ENCODE measurements at regions not wholly inside any gene's neighbourhood (a gene's known extent, or its start where the extent isn't known, plus 50 kb on each side); places are given as distances from the start of the nearest gene placed in this dataset.
"Not testable (repeated sequence)": the region's sequence is repeated elsewhere in the genome, so short reads cannot be mapped to it uniquely, and the experiment has no call there.

DNA sequence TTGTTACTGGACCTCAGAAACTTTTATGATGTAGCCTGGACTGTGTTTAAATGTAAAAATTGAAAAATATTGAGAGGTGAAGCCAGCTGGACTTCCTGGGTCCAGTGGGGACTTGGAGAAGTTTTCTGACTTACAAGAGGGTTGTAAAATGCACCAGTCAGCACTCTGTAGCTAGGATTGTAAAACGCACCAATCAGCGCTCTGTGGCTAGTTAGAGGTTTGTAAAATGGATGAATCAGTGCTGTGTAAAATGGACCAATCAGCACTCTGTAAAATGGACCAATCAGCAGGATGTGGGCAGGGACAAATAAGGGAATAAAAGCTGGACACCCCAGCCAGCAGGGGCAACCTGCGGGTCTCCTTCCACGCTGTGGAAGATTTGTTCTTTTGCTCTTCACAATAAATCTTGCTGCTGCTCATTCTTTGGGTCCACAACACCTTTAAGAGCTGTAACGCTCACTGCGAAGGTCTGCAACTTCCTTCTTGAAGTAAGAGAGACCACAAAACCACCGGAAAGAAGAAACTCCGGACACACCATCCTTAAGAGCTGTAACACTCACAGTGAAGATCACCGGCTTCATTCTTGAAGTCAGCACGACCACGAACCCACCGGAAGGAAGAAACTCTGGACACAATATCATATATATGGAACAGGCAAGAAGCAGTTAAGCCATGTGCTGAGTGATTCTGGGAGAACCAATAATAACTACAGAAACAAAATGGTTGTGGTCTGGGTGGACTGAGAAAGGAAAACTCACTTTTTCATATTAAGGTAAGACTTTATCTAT, 201.3 kb downstream of the GABRG2 start:
- no peak overlapping the region for H3K27ac ChIP-seq (ENCODE audit: low read length)
- no peak overlapping the region for H3K4me3 ChIP-seq (ENCODE audit: low read length)
- H3K27me3 ChIP-seq (ENCODE audit: insufficient read depth, low read length) = no peaks in the 10 kb centered on the region
- no peaks in the 10 kb centered on the region; the same call in 1 of the 2 replicates for H3K4me1 ChIP-seq (ENCODE audit: insufficient read depth, low read length)
- H3K9ac ChIP-seq (ENCODE audit: low read depth, low read length) = no peak overlapping the region
- no peaks in the 10 kb centered on the region for H3K36me3 ChIP-seq (ENCODE audit: insufficient read depth, low read depth, low read length)
- no peaks in the 10 kb centered on the region for H3K9me3 ChIP-seq (ENCODE audit: insufficient read depth, low read depth, low read length)

DNA sequence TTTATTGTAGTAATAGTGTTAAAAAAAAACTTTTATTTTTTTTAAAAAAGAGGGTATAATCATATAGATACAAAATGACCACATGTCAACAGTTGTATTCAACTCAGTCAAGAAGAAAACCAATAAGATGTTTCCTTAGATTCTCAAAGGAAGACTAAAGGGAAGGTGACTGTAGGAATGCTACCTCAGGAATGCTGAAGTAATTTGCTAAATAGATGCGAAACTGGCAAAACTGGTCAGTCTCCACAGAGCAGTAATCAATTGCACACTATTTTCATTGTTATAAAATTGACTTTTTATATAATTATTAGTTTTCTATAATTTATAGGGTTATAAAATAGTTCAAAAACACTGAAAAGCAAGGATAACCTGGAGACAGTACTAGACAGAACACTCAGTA, 204.8 kb downstream of the GABRG2 start:
- no peak overlapping the region for H3K27ac ChIP-seq (ENCODE audit: low read length)
- H3K27me3 ChIP-seq (ENCODE audit: insufficient read depth, low read length) = no peaks in the 10 kb centered on the region
- H3K9me3 ChIP-seq (ENCODE audit: insufficient read depth, low read depth, low read length) = no peaks in the 10 kb centered on the region
- peaks cover 9% of the 10 kb centered on the region; the same call in 1 of the 2 replicates for H3K4me1 ChIP-seq (ENCODE audit: insufficient read depth, low read length)
- no peaks in the 10 kb centered on the region for H3K36me3 ChIP-seq (ENCODE audit: insufficient read depth, low read depth, low read length)
- H3K9ac ChIP-seq (ENCODE audit: low read depth, low read length) = no peak overlapping the region
- no peak overlapping the region for H3K4me3 ChIP-seq (ENCODE audit: low read length)

DNA sequence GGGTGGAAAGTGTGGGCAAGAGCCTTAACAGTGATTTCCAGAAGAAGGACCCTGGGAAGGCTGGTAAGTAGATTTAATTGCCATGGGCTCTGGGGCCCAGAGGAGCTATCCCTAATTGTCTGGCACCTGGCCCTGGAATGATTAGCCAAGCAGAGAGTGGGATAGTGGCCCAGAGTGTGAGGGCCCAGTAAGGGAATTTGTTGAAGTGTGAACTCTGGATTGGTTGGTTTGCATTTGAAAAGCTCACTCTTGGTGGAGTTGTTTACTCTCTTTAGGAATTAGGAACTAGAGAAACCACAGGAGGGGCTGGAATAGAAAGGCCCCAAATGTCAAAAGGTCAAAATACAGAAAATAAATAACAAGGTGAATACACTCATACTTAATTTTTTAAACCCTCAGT, 207.1 kb downstream of the GABRG2 start:
- peak overlapping the region; percentile 39; the same call in 1 of the 2 replicates for H3K4me3 ChIP-seq (ENCODE audit: low read length)
- no peaks in the 10 kb centered on the region for H3K9me3 ChIP-seq (ENCODE audit: insufficient read depth, low read depth, low read length)
- no peak overlapping the region for H3K27ac ChIP-seq (ENCODE audit: low read length)
- H3K4me1 ChIP-seq (ENCODE audit: insufficient read depth, low read length) = peaks cover 9% of the 10 kb centered on the region; the same call in 1 of the 2 replicates
- H3K27me3 ChIP-seq (ENCODE audit: insufficient read depth, low read length) = no peaks in the 10 kb centered on the region
- H3K9ac ChIP-seq (ENCODE audit: low read depth, low read length) = no peak overlapping the region; the same call in 1 of the 2 replicates
- H3K36me3 ChIP-seq (ENCODE audit: insufficient read depth, low read depth, low read length) = no peaks in the 10 kb centered on the region

DNA sequence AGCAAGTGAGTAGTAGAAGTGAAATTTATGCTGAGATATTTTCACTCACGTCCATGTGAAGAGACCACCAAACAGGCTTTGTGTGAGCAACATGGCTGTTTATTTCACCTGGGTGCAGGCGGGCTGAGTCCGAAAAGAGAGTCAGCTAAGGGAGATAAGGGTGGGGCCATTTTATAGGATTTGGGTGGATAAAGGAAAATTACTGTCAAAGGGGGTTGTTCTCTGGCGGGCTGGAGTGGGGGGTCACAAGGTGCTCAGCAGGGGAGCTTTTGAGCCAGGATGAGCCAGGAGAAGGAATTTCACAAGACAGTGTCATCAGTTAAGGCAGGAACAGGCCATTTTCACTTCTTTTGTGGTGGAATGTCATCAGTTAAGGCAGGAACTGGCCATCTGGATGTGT, 207.8 kb downstream of the GABRG2 start:
- H3K27me3 ChIP-seq (ENCODE audit: insufficient read depth, low read length); H3K9me3 ChIP-seq (ENCODE audit: insufficient read depth, low read depth, low read length); H3K4me1 ChIP-seq (ENCODE audit: insufficient read depth, low read length); H3K36me3 ChIP-seq (ENCODE audit: insufficient read depth, low read depth, low read length); H3K27ac ChIP-seq (ENCODE audit: low read length): not testable (repeated sequence)
- H3K9ac ChIP-seq (ENCODE audit: low read depth, low read length) = peak overlapping the region; percentile 30; the same call in 1 of the 2 replicates
- peak overlapping the region; percentile 39; the same call in 1 of the 2 replicates for H3K4me3 ChIP-seq (ENCODE audit: low read length)

DNA sequence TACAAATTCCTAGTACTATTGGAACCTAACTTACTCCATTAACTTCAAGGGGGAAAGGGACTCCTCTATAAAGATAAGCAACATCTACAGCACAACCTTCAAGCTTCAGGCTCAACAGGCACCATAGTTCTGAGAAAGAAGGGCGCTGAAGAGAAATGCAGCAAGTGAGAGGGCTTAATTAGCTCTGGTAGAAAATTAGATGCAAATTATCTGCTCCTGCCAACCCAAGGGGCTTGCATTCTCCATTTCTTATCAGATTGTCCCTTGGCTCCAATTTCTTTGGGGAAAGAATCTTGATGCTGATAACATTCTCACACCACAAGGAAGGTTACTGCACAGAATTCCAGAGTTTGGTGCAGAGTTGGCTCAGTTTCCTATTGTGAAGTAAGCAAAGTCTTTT, 214.6 kb downstream of the GABRG2 start:
- no peaks in the 10 kb centered on the region for H3K9me3 ChIP-seq (ENCODE audit: insufficient read depth, low read depth, low read length)
- no peaks in the 10 kb centered on the region for H3K36me3 ChIP-seq (ENCODE audit: insufficient read depth, low read depth, low read length)
- H3K4me1 ChIP-seq (ENCODE audit: insufficient read depth, low read length) = peaks cover 7% of the 10 kb centered on the region; the same call in 1 of the 2 replicates
- H3K4me3 ChIP-seq (ENCODE audit: low read length) = no peak overlapping the region
- no peak overlapping the region for H3K27ac ChIP-seq (ENCODE audit: low read length)
- no peak overlapping the region for H3K9ac ChIP-seq (ENCODE audit: low read depth, low read length)
- H3K27me3 ChIP-seq (ENCODE audit: insufficient read depth, low read length) = no peaks in the 10 kb centered on the region

DNA sequence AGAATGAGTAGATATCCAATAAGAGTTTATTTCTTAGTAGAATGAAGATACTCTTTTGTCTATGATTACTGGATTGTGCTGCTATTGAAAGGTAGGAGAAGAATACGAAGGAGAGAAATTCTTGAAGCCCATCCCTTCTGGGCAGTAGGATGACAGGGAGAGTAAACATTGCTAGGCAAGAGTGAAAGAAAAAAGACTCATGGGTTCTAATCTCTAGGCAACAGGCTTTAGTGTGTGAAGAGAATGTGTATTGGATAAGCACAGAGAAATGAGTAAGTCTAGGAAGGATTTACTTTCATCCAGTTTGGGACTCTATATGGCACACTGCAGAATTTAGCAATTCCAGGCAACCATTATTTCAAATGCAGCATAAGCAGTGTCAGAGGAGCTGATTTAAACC, 216.0 kb downstream of the GABRG2 start:
- H3K27me3 ChIP-seq (ENCODE audit: insufficient read depth, low read length) = no peaks in the 10 kb centered on the region
- no peak overlapping the region for H3K27ac ChIP-seq (ENCODE audit: low read length)

DNA sequence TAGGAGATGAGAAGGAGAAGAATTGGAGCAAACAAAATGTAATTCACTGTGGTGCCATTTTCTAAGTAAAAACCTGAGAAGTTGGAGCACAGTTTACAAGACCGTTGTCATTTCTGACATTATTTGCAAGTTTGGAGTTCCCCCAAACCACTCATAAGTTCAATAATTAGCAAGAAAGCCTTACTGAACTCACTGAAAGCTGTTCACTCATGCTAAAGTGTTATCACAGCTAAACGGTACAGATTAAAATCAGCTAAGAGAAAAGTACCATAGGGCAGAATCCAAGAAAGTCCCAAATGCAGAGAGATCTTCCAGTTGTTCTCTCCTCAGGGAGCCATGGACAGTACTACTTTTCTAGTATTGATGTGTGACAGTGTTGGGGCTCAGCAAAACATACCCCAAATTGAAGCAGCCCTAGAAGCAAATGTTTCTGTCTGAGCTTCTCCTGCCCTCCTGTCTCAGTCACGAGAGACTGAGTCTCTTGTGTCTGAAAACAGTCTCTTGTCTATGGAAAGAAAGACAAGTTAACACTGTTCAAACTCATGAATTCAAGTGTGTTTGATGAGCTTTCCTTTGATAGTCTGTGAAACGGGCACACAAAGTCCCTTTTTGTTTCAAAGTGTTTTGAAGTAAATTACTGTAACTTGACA, 221.2 kb downstream of the GABRG2 start:
- H3K9me3 ChIP-seq (ENCODE audit: insufficient read depth, low read depth, low read length) = no peaks in the 10 kb centered on the region
- no peak overlapping the region for H3K4me3 ChIP-seq (ENCODE audit: low read length)
- peaks cover 8% of the 10 kb centered on the region; the same call in 1 of the 2 replicates for H3K4me1 ChIP-seq (ENCODE audit: insufficient read depth, low read length)
- H3K9ac ChIP-seq (ENCODE audit: low read depth, low read length) = no peak overlapping the region
- H3K27me3 ChIP-seq (ENCODE audit: insufficient read depth, low read length) = no peaks in the 10 kb centered on the region
- H3K36me3 ChIP-seq (ENCODE audit: insufficient read depth, low read depth, low read length) = no peaks in the 10 kb centered on the region
- H3K27ac ChIP-seq (ENCODE audit: low read length) = no peak overlapping the region

More for the DNA sequence above, 216.0 kb downstream of the GABRG2 start:
- no peaks in the 10 kb centered on the region for H3K9me3 ChIP-seq (ENCODE audit: insufficient read depth, low read depth, low read length)
- H3K4me1 ChIP-seq (ENCODE audit: insufficient read depth, low read length) = peaks cover 8% of the 10 kb centered on the region; the same call in 1 of the 2 replicates
- H3K36me3 ChIP-seq (ENCODE audit: insufficient read depth, low read depth, low read length) = no peaks in the 10 kb centered on the region
- no peak overlapping the region for H3K9ac ChIP-seq (ENCODE audit: low read depth, low read length)
- no peak overlapping the region for H3K4me3 ChIP-seq (ENCODE audit: low read length)

DNA sequence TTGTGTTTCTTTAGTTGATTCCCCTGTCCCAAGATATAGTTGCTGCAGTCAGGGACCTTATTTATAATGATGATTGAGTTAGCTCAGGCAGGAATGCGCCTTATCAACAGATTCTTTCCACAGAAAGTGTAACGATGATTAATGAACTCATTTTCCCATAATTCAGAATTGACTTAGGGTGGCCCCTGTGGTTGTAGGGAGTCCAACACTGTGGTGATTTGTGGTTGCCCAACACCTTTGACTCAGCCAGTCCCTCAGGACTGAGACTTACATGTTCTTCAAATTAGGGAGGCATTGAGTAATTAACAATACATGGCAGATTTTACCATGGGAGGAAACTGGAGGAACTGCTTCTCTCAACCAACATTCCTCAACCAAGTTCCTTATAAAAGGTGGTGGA, 221.9 kb downstream of the GABRG2 start:
- no peaks in the 10 kb centered on the region for H3K27me3 ChIP-seq (ENCODE audit: insufficient read depth, low read length)
- H3K9ac ChIP-seq (ENCODE audit: low read depth, low read length) = no peak overlapping the region
- no peaks in the 10 kb centered on the region for H3K36me3 ChIP-seq (ENCODE audit: insufficient read depth, low read depth, low read length)
- H3K4me1 ChIP-seq (ENCODE audit: insufficient read depth, low read length) = peaks cover 8% of the 10 kb centered on the region; the same call in 1 of the 2 replicates
- no peak overlapping the region for H3K27ac ChIP-seq (ENCODE audit: low read length)
- no peaks in the 10 kb centered on the region for H3K9me3 ChIP-seq (ENCODE audit: insufficient read depth, low read depth, low read length)
- no peak overlapping the region for H3K4me3 ChIP-seq (ENCODE audit: low read length)

DNA sequence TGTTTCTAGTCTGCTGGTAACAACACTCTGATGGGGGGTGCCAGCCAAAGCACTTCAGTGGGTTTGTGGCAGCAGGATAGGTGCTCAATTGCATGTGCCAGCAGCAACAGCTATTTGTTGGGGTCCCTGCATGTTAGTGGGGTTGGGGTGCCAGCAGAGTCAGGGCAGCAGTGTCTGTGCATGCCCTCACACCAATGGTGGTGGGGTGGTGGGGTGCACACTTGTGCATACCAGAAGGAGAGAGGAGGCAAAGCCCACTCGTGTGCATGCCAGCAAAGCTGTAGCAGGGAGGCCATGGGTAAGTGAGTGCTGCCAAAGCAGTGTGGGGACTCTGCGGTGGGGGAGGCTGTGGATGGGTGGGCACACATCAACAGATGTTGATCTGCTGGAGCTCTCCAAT, 232.2 kb downstream of the GABRG2 start:
- Histone ChIP-seq H3K4me1 (ENCODE audit: insufficient read depth, low read length) (no peaks in the 10 kb centered on the region), H3K27me3 (ENCODE audit: insufficient read depth, low read length) (no peaks in the 10 kb centered on the region), H3K9ac (ENCODE audit: low read depth, low read length) (no peak overlapping the region), H3K36me3 (ENCODE audit: insufficient read depth, low read depth, low read length) (no peaks in the 10 kb centered on the region), H3K9me3 (ENCODE audit: insufficient read depth, low read depth, low read length) (no peaks in the 10 kb centered on the region), H3K4me3 (ENCODE audit: low read length) (no peak overlapping the region), H3K27ac (ENCODE audit: low read length) (no peak overlapping the region)

DNA sequence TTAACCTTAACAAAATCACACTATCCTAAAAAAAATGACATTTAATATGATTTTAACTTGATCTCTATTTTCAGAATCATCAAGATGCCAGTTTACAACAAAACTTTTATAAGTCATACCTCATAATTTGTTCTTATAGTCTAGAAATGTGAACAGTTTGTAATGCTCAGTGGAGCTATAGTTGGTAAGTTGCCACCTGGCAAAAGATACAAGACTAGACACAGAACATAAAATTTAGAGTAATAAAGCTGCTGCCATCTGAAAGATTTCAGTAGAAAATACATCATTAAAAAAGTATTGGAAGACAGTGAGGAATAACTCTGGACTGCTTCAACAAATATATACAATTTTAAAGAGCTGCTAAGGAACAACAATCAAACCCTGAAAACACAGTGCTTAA, 233.8 kb downstream of the GABRG2 start:
- no peaks in the 10 kb centered on the region for H3K9me3 ChIP-seq (ENCODE audit: insufficient read depth, low read depth, low read length)
- no peaks in the 10 kb centered on the region for H3K27me3 ChIP-seq (ENCODE audit: insufficient read depth, low read length)
- H3K4me3 ChIP-seq (ENCODE audit: low read length) = no peak overlapping the region

DNA sequence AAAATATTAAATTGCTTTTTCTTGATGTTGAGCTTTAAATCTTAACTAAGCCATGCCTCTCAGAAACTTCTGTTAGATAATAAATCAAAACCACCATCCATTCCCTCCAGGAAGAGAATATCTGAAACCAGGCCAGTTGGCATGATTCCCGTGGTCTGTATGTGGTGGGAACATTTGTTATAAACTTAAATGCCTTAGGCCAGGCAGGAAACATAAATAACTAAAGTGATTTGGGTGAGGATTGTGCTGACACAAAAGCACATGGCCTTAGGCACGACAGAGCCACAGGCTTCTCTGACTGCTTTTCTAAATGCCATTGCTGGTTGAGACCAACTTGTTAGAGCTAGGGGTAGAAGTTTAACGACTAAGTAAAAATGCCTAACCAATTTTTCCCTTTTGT, 255.9 kb downstream of the GABRG2 start:
- Histone ChIP-seq H3K4me1 (ENCODE audit: insufficient read depth, low read length) (no peaks in the 10 kb centered on the region; the same call in 1 of the 2 replicates), H3K27ac (ENCODE audit: low read length) (no peak overlapping the region), H3K9me3 (ENCODE audit: insufficient read depth, low read depth, low read length) (no peaks in the 10 kb centered on the region), H3K36me3 (ENCODE audit: insufficient read depth, low read depth, low read length) (no peaks in the 10 kb centered on the region), H3K4me3 (ENCODE audit: low read length) (no peak overlapping the region), H3K9ac (ENCODE audit: low read depth, low read length) (no peak overlapping the region), H3K27me3 (ENCODE audit: insufficient read depth, low read length) (no peaks in the 10 kb centered on the region)

More for the DNA sequence above, 233.8 kb downstream of the GABRG2 start:
- Histone ChIP-seq H3K27ac (ENCODE audit: low read length) (no peak overlapping the region), H3K4me1 (ENCODE audit: insufficient read depth, low read length) (no peaks in the 10 kb centered on the region), H3K36me3 (ENCODE audit: insufficient read depth, low read depth, low read length) (no peaks in the 10 kb centered on the region), H3K9ac (ENCODE audit: low read depth, low read length) (no peak overlapping the region)

DNA sequence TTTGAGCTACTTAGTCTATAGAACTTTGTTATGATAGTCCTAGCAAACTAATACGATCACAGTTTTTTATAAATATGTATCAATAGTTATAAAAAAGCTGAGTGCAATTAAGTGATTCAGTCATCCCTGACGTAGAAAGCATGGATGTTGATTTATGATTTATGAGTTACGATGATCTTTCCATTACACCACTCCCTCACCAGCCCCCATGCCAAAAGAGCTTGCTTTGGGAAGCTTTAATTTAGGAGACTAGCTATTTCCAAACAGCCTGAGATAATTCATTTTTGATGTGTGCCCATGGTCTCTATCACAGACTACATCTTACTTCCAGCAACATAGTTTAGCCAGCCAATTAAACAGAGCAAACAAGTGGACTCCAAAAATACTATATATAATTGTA, 256.8 kb downstream of the GABRG2 start:
- H3K4me1 ChIP-seq (ENCODE audit: insufficient read depth, low read length) = no peaks in the 10 kb centered on the region; the same call in 1 of the 2 replicates
- H3K9me3 ChIP-seq (ENCODE audit: insufficient read depth, low read depth, low read length) = no peaks in the 10 kb centered on the region
- H3K27ac ChIP-seq (ENCODE audit: low read length) = no peak overlapping the region
- no peaks in the 10 kb centered on the region for H3K27me3 ChIP-seq (ENCODE audit: insufficient read depth, low read length)
- no peaks in the 10 kb centered on the region for H3K36me3 ChIP-seq (ENCODE audit: insufficient read depth, low read depth, low read length)
- no peak overlapping the region for H3K9ac ChIP-seq (ENCODE audit: low read depth, low read length)
- no peak overlapping the region for H3K4me3 ChIP-seq (ENCODE audit: low read length)

Measured in iPS-20b (cell line).